Neural cell (in vitro differentiated cells): ENCODE measurements at regions not wholly inside any gene's neighbourhood (a gene's known extent, or its start where the extent isn't known, plus 50 kb on each side); places are given as distances from the start of the nearest gene placed in this dataset.

Source experiments
- EP300 ChIP-seq: fragments of 450-650 bp; conservative IDR thresholded peaks from 2 replicates; pipeline ENCODE4 v1.6.1; 2014; ENCODE audit warnings: antibody characterized with exemption, mild to moderate bottlenecking, moderate library complexity; ENCODE audit not compliant: poor library complexity, severe bottlenecking
- EZH2 ChIP-seq: fragments of 200-600, 300-800 bp; shearing (Covaris generic), sonication (generic); IDR thresholded peaks from 2 replicates; pipeline ENCODE4 v1.6.1; 2014; ENCODE audit warnings: antibody characterized with exemption, low read length, borderline replicate concordance, mild to moderate bottlenecking; ENCODE audit not compliant: insufficient read depth, poor library complexity, severe bottlenecking
- POLR2AphosphoS5 ChIP-seq: IDR thresholded peaks from 2 replicates; pipeline ENCODE4 v1.6.1; 2012
- RAD21 ChIP-seq: fragments of 450-650 bp; conservative IDR thresholded peaks from 2 replicates; pipeline ENCODE4 v1.6.1; 2014; ENCODE audit warnings: antibody characterized with exemption, mild to moderate bottlenecking, moderate library complexity
- SMC3 ChIP-seq: fragments of 450-650 bp; conservative IDR thresholded peaks from 2 replicates; pipeline ENCODE4 v1.6.1; 2014; ENCODE audit warnings: antibody characterized with exemption, mild to moderate bottlenecking, moderate library complexity; ENCODE audit not compliant: poor library complexity
- TF ChIP-seq, protein P1 (sequence below): fragments of 450-650 bp; IDR thresholded peaks from 2 replicates; pipeline ENCODE4 v1.5.1; 2014; ENCODE audit warnings: antibody characterized with exemption, mild to moderate bottlenecking, moderate library complexity; ENCODE audit not compliant: poor library complexity, severe bottlenecking
- TF ChIP-seq, protein P2 (sequence below): IDR thresholded peaks from 2 replicates; pipeline ENCODE4 v1.6.1; 2012; ENCODE audit warnings: borderline replicate concordance

- TF ChIP-seq POLR2AphosphoS5 (no peak), SMC3 (no peak), EZH2 (no peak), EP300 (no peak), RAD21 (no peak)
- TF ChIP-seq, protein P1, sequence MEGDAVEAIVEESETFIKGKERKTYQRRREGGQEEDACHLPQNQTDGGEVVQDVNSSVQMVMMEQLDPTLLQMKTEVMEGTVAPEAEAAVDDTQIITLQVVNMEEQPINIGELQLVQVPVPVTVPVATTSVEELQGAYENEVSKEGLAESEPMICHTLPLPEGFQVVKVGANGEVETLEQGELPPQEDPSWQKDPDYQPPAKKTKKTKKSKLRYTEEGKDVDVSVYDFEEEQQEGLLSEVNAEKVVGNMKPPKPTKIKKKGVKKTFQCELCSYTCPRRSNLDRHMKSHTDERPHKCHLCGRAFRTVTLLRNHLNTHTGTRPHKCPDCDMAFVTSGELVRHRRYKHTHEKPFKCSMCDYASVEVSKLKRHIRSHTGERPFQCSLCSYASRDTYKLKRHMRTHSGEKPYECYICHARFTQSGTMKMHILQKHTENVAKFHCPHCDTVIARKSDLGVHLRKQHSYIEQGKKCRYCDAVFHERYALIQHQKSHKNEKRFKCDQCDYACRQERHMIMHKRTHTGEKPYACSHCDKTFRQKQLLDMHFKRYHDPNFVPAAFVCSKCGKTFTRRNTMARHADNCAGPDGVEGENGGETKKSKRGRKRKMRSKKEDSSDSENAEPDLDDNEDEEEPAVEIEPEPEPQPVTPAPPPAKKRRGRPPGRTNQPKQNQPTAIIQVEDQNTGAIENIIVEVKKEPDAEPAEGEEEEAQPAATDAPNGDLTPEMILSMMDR = no peak
- TF ChIP-seq, protein P2, sequence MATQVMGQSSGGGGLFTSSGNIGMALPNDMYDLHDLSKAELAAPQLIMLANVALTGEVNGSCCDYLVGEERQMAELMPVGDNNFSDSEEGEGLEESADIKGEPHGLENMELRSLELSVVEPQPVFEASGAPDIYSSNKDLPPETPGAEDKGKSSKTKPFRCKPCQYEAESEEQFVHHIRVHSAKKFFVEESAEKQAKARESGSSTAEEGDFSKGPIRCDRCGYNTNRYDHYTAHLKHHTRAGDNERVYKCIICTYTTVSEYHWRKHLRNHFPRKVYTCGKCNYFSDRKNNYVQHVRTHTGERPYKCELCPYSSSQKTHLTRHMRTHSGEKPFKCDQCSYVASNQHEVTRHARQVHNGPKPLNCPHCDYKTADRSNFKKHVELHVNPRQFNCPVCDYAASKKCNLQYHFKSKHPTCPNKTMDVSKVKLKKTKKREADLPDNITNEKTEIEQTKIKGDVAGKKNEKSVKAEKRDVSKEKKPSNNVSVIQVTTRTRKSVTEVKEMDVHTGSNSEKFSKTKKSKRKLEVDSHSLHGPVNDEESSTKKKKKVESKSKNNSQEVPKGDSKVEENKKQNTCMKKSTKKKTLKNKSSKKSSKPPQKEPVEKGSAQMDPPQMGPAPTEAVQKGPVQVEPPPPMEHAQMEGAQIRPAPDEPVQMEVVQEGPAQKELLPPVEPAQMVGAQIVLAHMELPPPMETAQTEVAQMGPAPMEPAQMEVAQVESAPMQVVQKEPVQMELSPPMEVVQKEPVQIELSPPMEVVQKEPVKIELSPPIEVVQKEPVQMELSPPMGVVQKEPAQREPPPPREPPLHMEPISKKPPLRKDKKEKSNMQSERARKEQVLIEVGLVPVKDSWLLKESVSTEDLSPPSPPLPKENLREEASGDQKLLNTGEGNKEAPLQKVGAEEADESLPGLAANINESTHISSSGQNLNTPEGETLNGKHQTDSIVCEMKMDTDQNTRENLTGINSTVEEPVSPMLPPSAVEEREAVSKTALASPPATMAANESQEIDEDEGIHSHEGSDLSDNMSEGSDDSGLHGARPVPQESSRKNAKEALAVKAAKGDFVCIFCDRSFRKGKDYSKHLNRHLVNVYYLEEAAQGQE = no peak
Observed at GRCh38 chr10:71039551-71039950, 151.2 kb upstream of the PCBD1 start.
